Transverse colon (tissue), 4 donors: ENCODE measurements at regions not wholly inside any gene's neighbourhood (a gene's known extent, or its start where the extent isn't known, plus 50 kb on each side); places are given as distances from the start of the nearest gene placed in this dataset.

Source experiments
- DNase-seq: peaks from one replicate; pipeline ENCODE4 v3.0.0-alpha.2; 2019
- H3K27ac ChIP-seq, 4 donors: fragments of 200-600 bp; sonication (generic); 2 replicates each; pipeline ENCODE4 v1.5.1; 2016 to 2018; ENCODE audit warnings: inconsistent platforms in 4 of 4
- H3K27me3 ChIP-seq: fragments of 200-600 bp; sonication (generic); 2 replicates; pipeline ENCODE4 v1.5.1; 2017; ENCODE audit warnings: inconsistent platforms
- H3K36me3 ChIP-seq, 4 donors: fragments of 200-600 bp; sonication (generic); 2 replicates each; pipeline ENCODE4 v1.5.1; 2017 to 2019; ENCODE audit warnings: inconsistent platforms in 4 of 4
- H3K4me1 ChIP-seq, 4 donors: fragments of 200-600 bp; sonication (generic); 2 replicates each; pipeline ENCODE4 v1.5.1; 2017 to 2020; ENCODE audit warnings: inconsistent platforms in 4 of 4
- H3K4me3 ChIP-seq, 4 donors: fragments of 200-600 bp; sonication (generic); 1 replicate in 1 of 4; 2 replicates in 3 of 4; pipeline versions ENCODE4 v1.5.1 to v1.6.1; 2017 to 2019; ENCODE audit warnings: inconsistent platforms in 4 of 4
- H3K9me3 ChIP-seq, 2 donors: fragments of 200-600 bp; sonication (generic); 2 replicates each; pipeline ENCODE4 v1.5.1; 2017 to 2019; ENCODE audit warnings: inconsistent platforms in 2 of 2
- CTCF ChIP-seq, 5 experiments: fragments of 200-600 bp in 3 of 5; fragments of 450-650 bp in 2 of 5; sonication (generic) in 3 of 5; IDR thresholded peaks; 1 replicate in 2 of 5; 2 replicates in 3 of 5; pipeline ENCODE4 v1.5.1; 2016 to 2017; ENCODE audit warnings: antibody characterized with exemption in 5 of 5, inconsistent platforms in 3 of 5, mild to moderate bottlenecking in 2 of 5, moderate library complexity in 1 of 5
- EP300 ChIP-seq: sonication (generic); formaldehyde crosslinking; IDR thresholded peaks from one replicate; pipeline ENCODE4 v1.6.1; 2017; ENCODE audit warnings: antibody characterized with exemption, low read depth
- POLR2A ChIP-seq: fragments of 450-650 bp; IDR thresholded peaks from one replicate; pipeline ENCODE4 v1.6.1; 2016; ENCODE audit warnings: antibody characterized with exemption, mild to moderate bottlenecking, moderate library complexity
- POLR2AphosphoS5 ChIP-seq, 3 donors: sonication (generic); formaldehyde crosslinking; IDR thresholded peaks; one replicate each; pipeline ENCODE4 v1.6.1; 2016; ENCODE audit warnings: antibody characterized with exemption in 3 of 3
- whole genome bisulfite sequencing, 2 donors: methylation state at CpG; one replicate each; pipeline ENCODE4 v1.1.5; 2018; ENCODE audit warnings: low coverage in 1 of 2; 5-methylcytosine and 5-hydroxymethylcytosine counted together
- in situ Hi-C, 4 donors: fragments of 200-750 bp; cut with MboI; loops; one replicate each; pipeline versions ENCODE4 v1.15.0 to v1.15.1; 2017; ENCODE audit warnings: low sequenced_read_pairs in 3 of 4, low pct_ligation_motif_present in 1 of 4, low pct_unique_long_range_greater_than_20kb in 1 of 4
- intact Hi-C: fragments of 100-400 bp; cut with DNase I; formaldehyde crosslinking; loops from one replicate; pipeline ENCODE4 v1.15.1; 2023; ENCODE audit warnings: low total_unique reads

GRCh38 chr2:83240611-83241010, 1218.5 kb downstream of the SUCLG1 start:
- TF ChIP-seq CTCF (IDR thresholded peaks at IDR 0.05) (no peak), POLR2AphosphoS5 (IDR thresholded peaks at IDR 0.05) (no peak), POLR2A (no peak), EP300 (no peak)
- Histone ChIP-seq H3K4me1 (no peaks in the 10 kb centered on the region), H3K36me3 (no peaks in the 10 kb centered on the region), H3K4me3 (no peak overlapping the region), H3K9me3 (no peaks in the 10 kb centered on the region), H3K27me3 (no peaks in the 10 kb centered on the region), H3K27ac (no peak overlapping the region)
- DNase-seq = no peak
- WGBS, 2 donors = 29 to 66% methylated on average over 1 to 2 of the region's 2 CpGs
- in situ Hi-C loops = no loop called here
- intact Hi-C loops = no loop called here

- WGBS, 2 donors = 82 to 100% methylated on average over 1 to 2 of the region's 2 CpGs
- Histone ChIP-seq H3K27ac (no peak overlapping the region), H3K4me1 (no peaks in the 10 kb centered on the region), H3K36me3 (no peaks in the 10 kb centered on the region), H3K9me3 (no peaks in the 10 kb centered on the region), H3K4me3 (no peak overlapping the region), H3K27me3 (no peaks in the 10 kb centered on the region)
- DNase-seq = no peak
- TF ChIP-seq EP300 (no peak), POLR2A (no peak), POLR2AphosphoS5 (IDR thresholded peaks at IDR 0.05) (no peak), CTCF (IDR thresholded peaks at IDR 0.05) (no peak)
- intact Hi-C loops = no loop called here
- in situ Hi-C loops = no loop called here
These were observed 1221.0 kb downstream of the SUCLG1 start for GRCh38 chr2:83238111-83238510.

GRCh38 chr2:83234246-83234645, 1224.8 kb downstream of the SUCLG1 start:
- no peak for TF ChIP-seq POLR2A
- no peak for TF ChIP-seq CTCF (IDR thresholded peaks at IDR 0.05)
- TF ChIP-seq POLR2AphosphoS5 (IDR thresholded peaks at IDR 0.05) = no peak
- TF ChIP-seq EP300 = no peak
- Histone ChIP-seq H3K36me3 (no peaks in the 10 kb centered on the region), H3K4me1 (no peaks in the 10 kb centered on the region), H3K4me3 (no peak overlapping the region), H3K27ac (no peak overlapping the region), H3K9me3 (no peaks in the 10 kb centered on the region), H3K27me3 (no peaks in the 10 kb centered on the region)
- DNase-seq = no peak
- intact Hi-C loops = no loop called here
- in situ Hi-C loops = no loop called here

GRCh38 chr2:83233781-83234180, 1225.3 kb downstream of the SUCLG1 start:
- Histone ChIP-seq H3K36me3 (no peaks in the 10 kb centered on the region), H3K27me3 (no peaks in the 10 kb centered on the region), H3K9me3 (no peaks in the 10 kb centered on the region), H3K4me1 (no peaks in the 10 kb centered on the region), H3K4me3 (no peak overlapping the region), H3K27ac (no peak overlapping the region)
- intact Hi-C loops (no loop called here), in situ Hi-C loops (no loop called here)
- no peak for DNase-seq
- no peak for TF ChIP-seq POLR2AphosphoS5 (IDR thresholded peaks at IDR 0.05)
- no peak for TF ChIP-seq CTCF (IDR thresholded peaks at IDR 0.05)
- no peak for TF ChIP-seq EP300
- no peak for TF ChIP-seq POLR2A
- WGBS, 2 donors = 38 to 49% methylated on average over 2 of the region's 2 CpGs
